NCI-H1105 (cell line): ENCODE measurements at regions not wholly inside any gene's neighbourhood (a gene's known extent, or its start where the extent isn't known, plus 50 kb on each side); places are given as distances from the start of the nearest gene placed in this dataset.

Experiments
- DNase-seq: peaks from one replicate; lab custom pipeline; 2025; lab: John Stamatoyannopoulos, UW

DNA sequence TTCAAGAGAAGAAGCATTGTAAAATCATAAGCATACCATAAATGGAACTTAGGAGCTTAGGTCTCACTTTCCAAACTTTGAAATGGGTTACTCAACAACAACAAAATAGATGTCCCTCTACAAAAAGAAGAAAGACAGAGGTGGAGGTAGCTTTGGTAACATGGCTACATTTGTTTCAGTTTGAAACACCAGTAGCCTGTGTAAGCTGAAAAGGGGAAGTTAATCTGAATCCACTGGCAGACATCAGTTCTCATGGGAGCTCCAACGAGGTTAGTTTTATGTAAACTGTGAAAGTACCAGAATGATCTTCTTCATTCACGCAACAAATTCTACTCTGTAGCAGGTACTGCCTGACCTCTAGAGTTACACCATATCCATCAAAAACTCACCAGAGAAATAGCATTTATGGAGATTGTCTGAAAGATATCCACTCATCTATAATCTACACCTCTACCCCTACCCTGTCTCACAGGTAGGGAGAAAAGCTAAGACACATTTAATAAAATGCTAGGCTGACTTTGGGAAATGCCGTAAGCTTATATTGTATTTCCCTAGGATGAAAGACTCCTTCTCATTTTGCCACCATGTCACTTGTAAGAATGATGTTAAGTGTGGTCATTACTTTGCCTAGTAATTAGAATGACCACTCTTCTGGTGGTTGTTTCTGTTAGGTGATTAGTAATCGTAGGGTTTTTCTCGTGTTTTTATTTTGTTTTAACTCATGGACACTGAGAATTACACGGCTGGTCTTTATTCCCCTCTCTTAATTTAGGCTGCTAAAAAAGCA, 224.1 kb downstream of the ASCL1 start:
- DNase-seq: no peak

DNA sequence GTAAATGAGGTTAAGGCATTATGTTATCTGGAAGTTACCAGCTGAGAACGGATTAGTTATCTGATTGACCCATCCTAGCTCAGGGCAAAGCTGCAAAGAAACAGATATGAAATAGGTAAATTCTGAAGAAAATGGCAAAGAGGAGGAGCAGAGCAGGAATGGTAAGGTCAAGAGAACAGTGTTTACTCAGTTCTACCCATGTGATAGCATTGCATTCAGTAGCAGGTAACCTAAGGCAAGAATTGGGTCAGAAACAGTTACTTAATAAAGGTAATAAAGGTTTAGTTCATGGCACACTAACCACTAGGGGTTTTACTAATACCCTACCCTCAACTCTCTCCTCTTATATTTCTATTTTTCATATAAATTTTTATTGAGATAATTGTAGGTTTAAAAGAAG, 224.8 kb downstream of the ASCL1 start:
- DNase-seq: no peak

DNA sequence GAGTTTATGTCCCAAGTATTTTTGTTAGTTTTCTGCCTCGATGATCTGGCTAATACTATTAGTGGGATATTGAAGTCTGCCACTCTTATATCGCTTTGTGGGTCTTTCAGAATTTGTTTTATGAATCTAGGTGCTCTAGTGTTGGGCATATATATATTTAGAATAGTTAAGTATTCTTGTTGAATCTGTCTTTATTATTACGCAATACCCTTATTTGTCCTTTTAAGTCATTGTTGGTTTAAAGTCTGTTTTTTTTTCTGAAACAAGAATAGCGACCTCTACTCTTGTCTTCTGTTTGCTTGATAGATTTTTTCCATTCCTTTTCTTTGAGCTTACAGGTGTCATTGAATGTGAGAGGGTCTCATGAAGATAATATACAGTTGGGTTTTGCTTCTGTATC, 239.0 kb downstream of the ASCL1 start:
- no peak for DNase-seq

DNA sequence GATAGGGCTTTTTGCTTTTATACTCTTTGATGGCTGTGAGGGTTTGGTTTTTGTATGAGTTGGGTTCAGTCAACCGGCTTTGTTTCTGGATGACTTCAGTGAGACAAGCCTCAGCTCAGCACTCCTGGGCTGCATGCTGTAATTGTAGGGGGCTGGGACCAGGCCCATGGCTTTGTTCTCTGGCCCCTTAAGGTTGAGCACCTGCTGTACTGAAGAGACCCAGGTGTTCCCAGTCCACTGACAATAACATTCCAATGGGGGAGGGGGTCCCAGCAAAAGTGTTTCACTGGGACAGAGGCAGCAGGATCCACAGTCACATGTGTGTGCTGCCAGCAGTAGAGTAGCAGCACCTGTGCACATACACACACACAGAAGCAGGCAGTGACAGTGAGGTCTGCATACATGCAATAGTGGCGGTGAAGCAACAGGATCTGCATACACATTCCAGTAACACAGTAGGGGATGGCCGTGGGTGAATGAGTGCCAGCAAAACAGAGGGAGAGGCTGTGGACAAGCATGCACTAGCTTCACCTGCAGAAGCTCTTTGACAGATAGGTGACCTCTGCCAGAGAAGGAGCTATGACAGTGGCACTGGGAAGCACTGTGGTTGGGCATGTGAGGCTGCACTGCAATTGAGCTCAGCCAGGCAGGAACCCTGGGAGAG, 240.4 kb downstream of the ASCL1 start:
- DNase-seq: no peak

DNA sequence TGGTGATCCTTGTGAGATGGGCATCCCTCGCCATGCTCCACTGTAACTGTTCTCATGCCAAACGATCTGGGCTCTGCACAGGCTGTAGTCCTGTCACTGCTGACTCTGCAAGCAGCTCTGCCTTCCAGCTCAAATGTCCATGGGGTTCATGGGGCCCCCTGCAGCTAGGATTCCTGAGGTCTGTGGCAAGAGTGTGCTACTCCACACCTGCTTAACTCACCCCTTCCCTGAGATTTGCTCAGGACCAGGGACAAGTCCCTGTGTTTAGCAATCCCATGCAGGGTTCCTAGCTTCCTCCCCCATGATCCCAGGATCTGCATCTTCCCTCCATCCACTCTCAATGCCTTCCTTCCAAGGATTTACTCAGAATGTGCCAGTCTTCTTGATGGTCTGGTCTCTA, 241.0 kb downstream of the ASCL1 start:
- no peak for DNase-seq

DNA sequence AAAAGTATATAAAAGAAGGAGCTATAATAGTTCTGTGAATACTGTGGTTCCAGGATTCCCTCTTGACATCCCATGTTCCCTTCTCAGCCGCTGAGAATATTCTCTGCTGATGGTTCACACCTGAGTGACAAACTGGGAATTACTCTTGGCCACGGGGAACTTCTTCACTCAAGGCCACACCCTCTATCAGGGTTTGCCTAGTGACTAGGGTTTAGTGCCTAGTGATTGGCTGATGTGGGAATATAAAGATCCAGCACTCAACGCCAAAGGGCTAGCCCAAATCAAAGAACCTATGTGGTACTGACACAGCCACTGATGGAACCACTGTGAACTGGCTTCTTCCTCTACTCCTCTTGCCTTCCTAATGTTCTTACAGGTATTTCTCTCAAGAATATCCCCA, 248.4 kb downstream of the ASCL1 start:
- DNase-seq: no peak

DNA sequence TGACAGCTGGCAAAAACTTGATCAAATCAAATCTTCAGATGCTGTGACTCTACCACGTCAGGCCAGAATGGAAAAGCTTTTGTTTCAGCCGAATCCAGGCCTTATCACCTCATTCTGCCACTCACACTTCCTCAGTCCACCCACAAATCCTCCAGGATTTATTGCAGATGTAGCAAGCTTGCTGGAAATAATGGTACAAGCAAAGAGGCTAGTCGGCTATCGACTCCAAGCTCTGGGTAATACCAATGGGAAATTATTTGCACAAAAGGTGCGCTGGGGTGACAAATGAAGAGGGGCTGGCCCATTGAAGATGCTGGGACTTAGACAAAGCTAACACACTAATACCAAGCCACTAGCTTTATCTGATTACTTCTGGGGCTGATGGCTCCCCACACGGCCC, 250.5 kb downstream of the ASCL1 start:
- no peak for DNase-seq

DNA sequence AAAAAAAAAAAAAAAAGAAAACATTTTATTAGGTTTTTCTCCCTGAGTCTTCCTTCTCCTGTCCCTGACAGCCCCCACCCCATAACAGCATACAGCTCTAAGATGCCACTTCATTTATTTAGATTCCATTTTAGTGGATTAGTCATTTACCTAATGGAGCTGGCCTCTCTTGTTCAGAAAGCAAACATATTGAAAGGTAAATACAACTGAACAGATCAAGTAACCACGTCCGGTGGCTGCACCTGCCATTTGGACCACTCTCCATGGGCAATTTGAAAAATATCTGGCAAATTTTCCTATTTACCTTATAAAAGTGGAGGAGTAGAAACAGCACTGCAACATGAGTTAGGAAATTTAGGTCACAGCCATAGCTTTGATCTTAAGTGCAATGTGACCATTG, 254.6 kb downstream of the C12orf42 start:
- peak; percentile 96 for DNase-seq

DNA sequence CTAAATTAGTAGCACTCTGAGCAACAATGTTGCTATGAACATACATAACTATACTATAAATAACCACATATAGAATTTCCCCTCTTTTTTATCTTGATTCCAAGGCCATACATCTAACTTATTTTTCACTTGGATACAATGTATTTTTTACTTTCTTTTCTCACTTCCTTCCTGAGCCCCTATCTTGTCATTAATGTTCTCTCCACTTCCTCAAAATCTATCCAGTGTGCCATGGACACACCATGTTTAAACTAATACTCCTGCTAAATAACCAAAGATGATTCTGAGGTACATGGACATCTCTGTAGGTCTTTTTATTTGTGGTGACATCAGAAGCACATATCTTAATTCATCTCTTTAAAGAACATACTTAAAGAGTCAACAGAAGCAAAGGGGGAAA, 251.2 kb downstream of the C12orf42 start:
- DNase-seq: no peak

DNA sequence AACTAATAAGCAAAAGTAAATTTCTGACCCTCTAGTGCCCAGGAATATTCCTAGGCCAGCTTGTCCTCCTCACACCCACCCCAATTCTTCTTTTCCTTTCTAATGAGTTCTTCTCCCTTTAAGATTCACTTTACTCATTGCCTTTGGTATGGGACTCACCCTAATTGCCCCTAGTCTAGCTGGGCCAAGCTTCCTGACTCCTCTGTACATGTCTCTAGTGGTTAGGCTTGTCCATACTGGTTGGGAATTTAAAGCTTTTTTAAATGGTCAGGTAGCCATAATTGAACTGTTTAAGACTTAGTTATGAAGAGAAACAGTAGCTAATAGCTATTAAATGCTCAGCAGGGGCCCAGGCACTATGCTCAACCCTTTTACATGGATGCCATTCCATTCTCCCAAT, 248.2 kb downstream of the C12orf42 start:
- DNase-seq: peak; percentile 21

DNA sequence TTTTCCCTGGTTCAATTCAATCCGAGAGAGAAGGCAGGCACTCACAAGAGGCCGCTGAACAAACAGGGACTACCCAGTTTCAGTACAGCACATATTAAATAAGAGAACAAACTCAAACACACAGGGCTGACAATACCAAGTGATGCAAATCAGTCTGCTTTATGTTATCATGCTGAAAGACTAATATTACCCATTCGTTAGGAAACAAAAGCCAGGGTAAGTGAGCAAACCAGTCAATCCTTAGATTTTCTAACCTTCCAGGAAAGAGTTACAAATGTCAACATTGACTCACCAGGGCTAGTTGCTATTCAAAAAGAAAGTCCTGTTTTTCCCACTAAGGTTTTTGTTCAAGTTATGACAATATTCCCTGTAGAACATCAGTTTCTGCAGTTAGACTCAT, 246.2 kb downstream of the C12orf42 start:
- no peak for DNase-seq

DNA sequence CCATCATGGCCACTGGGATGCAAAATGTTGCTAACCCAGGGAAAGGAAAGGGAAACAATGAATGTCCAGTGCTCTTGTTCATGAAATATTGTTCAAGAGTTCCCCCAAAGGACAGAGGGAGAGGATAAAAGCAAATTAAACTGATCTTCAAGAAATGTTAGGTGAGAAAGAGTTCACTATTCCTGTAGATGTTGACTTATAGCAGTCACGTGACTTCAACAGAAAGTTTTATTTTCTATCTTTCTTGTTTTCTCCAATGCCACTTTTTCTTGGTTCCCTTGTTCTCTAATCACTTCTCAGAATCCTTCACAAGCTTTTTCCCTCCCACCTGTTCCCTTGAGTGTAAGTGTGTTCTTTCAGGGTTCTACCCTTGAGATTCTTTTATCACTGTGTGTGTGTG, 245.3 kb downstream of the C12orf42 start:
- DNase-seq: no peak
